Anterior cingulate cortex (tissue), 58 donors: ENCODE measurements at regions not wholly inside any gene's neighbourhood (a gene's known extent, or its start where the extent isn't known, plus 50 kb on each side); places are given as distances from the start of the nearest gene placed in this dataset.

Experiments
- DNase-seq, 58 donors: peaks; one replicate each; lab custom pipeline; 2025; lab: John Stamatoyannopoulos, UW

DNA sequence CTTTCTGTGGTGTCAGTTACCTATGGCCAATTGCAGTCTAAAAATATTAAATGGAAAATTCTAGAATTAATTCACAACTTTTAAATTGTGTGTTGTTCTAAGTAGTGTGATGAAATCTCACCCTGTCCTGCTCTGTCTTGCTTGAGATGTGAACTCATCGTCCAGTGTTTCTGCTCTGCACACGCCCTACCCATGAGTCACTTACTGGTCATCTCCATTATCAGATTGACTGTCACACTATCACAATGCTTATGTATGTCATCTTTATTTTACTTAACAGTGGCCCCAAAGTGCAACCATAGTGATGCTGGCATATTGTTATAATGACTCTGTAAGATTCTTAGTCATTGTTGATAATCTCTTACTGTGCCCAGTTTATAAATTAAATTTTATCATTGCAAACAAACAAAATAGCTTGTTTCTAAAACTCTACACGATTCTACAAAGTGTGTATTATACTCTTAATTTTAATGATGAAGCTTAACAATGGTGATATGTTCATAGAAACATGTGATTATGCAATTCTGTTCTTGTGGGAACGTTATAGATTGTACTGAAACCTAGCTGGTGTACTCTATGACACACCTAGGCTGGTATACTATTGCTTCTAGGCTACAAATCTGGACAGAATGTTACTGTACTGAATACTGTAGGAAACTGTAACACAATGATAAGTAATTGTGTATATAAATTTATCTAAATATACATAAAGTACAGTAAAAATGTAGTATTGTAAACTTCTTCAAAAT is 1086.8 kb upstream of the PIK3C3 start:
- no peak for DNase-seq

DNA sequence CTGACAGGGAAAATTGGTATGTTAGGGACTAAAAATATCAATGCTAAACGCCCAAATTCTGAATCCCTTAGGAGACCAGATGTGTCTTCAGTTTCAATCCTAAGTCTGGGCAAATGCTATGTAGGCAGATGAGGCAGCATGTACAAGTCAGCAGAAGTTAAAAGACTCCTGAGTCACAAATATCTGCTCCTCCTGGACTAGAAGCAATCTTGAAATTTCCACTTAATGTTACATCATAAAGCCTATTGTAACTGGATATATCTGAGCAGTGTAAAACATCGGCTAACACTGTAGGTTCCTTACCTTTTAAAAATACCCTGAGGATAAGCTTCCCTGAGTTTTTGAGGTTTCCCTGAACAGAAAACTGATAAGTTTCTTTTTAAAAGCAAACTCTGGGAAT is 1087.6 kb upstream of the PIK3C3 start:
- peak in 1 of 58 donors; percentile 4 for DNase-seq

DNA sequence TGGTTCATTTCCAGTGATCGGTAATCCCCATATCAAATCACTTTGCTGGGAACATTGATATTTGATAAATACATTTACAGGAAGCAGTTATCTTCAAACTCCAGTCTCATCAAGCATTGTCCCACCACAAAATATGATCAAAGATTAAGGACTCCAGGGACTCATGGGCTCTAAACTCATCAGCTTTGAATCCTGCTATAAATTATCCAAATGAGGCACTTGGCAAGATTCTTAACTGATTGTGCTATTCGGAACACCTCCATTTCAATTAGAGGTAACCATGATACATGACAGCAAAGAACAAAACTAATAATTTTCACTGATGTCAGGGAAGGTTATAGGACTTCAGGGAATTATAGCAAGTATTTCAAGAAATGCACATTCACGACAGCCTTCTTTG is 1088.1 kb upstream of the PIK3C3 start:
- no peak for DNase-seq

DNA sequence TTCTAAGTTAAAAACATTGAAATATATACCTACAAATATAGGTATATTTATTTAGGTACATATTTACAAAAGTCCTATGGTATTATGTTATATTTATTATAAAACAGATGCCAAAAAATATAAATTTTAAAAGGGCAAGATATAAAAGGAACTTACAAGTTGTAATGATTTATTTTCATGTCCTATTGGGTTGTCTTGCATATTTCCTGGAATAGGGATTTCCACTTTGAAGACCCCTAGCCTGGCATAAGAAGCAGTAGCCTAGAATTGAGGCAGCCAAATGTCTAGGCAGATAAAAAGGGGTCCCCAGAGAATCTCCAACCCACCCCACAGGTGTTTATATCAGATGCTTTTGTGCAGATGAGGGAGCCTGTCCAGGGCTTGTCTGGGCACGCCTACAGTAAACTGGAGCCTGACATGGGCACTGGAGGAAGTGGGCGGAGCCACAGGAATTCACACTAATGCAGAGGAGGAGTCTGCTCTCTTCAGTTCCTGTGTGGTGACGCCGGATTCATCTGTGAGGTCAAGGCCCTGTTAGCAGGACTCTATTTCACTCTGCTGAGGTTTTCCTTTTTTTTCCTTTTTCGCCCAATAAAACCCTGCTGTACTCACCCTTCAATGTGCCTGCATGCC is 1088.9 kb upstream of the PIK3C3 start:
- DNase-seq = no peak

DNA sequence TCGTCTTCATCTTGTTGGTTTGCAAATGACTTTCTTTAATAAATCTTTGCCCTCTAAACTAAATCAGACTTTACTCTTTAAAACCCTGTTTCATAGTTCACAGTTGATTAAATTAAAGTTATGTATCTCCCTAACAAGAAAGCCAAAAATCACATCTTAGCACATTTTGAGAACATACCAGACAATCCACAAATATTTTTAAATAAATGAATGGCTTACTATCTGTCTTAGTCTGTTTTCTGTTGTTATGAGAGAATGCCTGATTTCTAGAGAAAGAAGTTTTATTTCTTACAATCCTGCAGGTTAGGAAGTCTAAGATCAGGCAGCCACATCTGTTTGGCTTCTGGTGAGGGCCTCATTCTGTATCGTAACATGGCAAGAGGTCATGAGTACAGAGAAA is 1090.2 kb upstream of the PIK3C3 start:
- DNase-seq = no peak

DNA sequence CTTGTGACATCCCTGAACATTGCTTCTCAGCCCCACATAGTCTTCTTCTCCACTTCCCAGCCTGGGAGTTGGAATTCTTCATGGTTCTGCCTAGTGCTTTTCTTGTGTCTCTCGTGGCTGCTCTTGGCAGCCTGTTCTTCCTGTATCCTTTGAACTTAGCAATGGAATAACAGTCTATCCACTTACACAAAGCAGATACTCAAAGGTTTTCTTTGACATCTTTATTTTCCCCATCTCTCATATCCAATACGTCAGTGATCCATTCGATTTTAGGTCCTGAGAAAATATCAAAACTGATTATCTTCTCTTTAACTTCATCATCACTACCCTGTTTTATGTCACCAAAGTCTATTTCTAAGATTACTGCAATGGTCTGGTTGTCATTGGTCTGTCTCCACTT is 1091.2 kb upstream of the PIK3C3 start:
- DNase-seq = no peak

DNA sequence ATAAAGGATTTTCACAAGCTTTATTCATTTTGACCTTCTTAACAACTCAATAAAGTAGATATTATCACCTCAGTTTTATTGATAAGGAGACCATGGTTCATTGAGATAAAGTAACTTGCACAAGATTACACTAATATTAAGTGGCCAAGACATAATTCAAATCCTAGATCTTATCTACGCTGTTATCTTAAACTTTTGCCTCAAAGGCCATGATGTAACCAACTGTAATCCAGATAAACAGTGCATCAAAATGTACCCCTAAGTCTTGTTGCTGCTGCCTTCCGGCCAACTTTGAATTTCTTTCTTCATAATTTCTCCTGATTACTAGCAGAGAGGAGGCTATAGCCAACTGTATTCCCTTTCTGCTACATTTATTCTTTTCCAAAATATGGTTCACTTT is 1094.8 kb upstream of the PIK3C3 start:
- DNase-seq = no peak

DNA sequence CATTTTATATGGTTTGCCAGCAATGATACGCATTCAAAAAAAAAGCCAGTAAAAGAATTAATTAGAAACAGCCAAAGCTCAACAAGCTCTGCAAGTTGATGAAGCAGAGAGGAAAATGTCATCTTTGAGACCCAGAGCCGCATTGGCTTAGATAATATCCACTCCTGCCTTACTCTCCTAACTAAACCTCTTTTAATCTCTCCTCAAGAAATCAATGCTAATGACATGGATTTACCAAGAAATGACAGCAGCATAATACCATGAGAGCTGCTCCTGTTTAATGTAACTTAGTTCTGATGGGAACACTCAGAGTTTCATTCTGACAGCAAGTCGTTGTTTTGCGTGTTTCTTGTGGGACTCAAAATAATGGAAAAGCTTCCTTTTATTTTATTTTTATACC is 1099.4 kb upstream of the PIK3C3 start:
- no peak for DNase-seq

DNA sequence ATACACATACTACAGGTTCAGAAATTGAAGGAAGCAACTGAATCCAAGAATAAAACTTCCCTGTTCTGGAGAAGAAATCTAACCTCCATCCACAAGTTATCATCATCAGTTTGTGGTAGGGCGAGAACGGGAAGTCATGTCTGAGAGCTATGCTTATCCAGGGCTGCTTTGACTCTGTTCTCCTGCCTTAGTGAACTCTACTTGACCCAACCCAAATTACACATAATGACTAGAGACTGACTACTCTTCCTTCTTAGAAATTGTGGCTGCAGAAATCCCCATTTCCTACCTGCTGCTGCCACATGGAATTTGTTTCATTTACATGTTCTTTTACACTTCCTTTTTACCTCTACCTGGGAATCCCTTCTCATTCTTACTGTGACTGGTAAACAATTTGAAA is 1102.6 kb upstream of the PIK3C3 start:
- DNase-seq = no peak

DNA sequence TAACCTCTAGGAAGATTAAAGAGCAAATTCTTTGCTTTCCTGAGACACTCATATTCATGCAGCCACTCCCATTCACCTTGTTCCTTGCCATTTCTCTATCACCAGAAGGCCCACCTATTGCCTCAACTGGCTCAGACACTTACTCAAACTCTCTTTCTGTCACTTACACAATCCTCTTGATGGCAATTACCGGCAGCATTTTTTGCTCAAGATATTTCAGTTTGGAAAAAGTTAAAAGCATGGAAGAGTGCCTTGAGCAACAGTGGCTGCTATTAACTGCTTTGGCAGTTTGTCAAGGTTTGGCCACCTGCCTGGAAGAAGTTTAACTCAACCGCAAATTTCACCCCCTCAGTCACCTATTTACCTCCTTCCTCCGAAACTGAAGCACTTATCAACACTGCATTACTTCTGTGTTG is 1104.0 kb upstream of the PIK3C3 start:
- no peak for DNase-seq

DNA sequence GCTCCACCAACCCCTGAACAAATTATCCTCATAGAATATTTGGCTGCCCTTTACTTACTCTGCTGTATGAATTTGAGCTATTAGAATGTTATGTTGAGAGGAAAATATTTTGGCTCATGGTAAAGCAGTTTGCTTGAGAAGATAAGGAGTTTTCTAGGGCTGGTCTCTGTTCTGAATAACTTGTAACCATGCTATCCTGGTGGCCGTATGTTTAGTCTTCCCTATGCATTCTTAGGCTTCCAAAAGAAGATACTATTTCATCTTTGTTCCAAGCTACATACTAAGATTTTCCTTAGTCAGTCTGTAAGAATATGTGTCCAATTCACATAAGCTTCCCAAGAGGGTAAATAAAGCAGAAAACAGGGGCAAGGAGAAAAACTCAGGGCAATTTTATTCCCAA is 1105.1 kb upstream of the PIK3C3 start:
- DNase-seq = no peak

DNA sequence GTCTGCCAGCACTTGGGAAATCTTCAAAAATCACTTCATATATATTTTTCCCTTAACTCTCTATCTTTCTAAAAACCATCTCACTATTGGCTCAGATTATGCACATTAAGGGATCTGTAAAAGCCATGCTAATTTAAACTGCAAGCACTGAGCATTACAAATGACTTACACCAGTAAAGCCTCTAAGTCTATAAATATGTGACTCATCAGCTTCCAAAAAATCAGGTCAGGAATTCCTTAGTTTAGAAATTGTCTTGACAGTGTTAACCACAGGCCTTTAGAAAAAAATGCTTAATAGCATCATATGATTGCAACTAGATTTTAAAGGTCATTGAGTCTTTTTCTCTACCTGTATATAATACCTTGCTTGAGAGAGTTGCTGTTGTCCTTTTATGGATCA is 1113.6 kb upstream of the PIK3C3 start:
- DNase-seq = no peak

DNA sequence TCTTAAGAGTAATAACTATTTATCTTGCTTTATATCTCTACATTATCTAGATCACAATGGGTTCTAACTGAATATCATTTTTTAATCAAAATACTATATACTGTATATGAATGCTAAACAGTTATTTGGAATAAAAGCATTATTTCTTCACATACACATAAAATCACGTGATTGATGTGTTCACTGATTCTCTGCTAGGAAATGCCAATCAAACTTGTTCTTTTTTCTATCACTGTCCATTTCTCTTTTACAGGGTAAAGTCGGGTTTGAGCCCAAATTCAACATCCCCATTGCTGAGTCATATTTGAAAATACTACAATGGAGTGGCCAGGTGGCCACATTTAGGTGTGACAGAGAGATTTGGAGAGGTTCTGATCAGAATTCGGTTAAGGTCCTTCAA is 1114.0 kb upstream of the PIK3C3 start:
- DNase-seq = no peak

DNA sequence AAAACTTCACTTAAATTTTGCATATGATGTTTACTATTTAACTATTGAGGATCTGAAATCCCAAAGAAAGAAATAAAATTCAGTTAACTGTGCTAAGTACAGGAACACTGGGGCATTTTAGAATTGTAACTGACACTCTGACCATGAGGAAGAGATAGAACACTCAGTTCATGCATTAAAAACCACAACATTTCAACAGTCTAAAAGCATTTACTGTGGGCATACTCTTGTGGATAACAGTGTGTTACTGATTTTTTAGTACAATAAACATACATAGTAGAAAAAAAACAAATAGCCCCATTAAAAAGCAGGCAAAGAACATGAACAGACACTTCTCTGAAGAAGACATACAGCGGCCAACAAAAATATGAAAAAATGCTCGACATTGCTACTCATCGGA is 1122.7 kb upstream of the PIK3C3 start:
- DNase-seq = no peak

DNA sequence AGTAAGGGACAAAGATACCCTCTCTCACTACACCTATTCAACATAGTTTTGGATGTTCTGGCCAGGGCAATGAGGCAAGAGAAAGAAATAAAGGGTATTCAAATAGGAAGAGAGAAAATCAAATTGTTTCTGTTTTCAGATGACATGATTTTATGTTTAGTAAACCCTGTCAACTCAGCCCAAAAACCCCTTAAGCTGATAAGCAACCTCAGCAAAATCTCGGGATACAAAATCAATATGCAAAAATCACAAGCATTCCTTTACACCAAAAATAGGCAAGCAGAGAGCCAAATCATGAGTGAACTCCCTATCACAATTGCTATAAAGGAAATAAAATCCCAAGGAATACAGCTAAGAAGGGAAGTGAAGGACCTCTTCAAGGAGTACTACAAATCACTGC is 1130.7 kb upstream of the PIK3C3 start:
- DNase-seq = no peak

DNA sequence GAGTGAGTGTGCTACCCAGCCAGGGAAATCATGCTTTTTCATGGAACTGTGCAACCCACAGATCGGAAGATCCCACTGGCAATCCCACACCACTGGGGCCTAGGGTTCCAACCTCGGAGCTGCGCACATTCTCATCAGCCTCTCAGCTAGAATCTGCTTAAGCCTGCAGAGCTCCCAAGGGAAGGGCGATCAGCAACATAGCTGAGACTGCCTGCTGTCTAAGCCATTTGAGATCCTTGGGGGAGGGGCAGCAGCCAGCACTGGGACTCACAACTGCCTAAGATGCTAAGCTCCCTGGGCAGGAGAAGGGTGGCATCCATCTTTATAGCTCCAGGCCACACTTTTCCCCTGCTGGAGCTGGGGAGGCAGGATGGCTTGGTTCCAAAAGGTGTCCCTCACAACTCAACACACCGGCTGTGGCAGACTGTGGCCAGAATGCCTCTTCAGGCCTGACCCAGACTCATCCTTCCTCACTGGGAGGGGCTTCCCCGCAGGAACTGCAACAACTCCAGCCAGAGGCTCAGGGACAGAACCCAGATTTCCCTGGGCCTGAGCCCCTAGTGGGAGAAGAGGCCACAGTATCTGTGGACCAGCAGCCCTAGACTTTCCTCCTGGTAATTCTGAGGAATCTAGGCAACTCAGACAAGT is 1133.3 kb upstream of the PIK3C3 start:
- DNase-seq = no peak

DNA sequence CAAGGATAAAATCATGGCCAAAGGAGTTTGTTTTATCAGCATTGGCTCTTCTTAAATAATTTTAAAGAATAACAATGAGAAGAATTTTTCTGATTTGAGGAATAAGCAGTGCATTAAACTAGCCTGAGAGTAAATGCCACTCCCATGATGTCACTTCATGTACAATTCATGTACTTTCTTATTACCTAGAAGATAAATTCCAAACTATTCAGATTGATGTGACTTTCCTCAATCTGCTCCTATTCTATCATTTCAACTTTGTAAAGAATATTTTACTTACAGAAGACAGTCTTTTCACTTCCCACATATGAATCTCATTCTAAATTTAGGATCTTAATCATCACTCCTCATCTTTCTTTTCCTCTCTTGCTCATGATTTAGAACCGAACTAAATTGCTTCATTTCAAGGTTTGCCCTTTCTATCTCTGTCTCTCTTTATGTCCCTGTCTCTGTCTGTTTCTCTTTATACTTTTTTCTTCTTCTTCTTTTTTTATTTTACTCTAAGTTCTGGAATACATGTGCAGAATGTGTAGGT is 1142.0 kb upstream of the PIK3C3 start:
- DNase-seq = no peak

DNA sequence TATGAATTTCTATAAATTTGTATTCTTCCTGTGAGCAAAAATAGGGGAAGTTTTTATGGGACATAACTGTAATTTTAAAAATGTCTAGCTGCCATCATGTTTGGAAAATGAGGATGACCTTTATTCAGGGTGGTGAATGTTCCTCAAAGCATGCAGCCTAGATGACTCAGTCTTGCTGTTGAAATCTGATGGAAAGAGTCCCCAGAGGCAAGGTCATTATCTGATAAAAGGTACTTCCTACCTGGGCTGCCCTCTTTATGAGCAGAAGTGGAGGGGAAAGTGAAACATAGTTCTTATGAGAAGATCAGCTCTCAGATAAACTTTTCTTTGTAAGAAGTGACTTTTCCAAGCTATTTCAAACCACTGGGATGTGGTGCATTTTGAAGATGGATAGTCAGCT is 1144.7 kb upstream of the PIK3C3 start:
- no peak for DNase-seq

DNA sequence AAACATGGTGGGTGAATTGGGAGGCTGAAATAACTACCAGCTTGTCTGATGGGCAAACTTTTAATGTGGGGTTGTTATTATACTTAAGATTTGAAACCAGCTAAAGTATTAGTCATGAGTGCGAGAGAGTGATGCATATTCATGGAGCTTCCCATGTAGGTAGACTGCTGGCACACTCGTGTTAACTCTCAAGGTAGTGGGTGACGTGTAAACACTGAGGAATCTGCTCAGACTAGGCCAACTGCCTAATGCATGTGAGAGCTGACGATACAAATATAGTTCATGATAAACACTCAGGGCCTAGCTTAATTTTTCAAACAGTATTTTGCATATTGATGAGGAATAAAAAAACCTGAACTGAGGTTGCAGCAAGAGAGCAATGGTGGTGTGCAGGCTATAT is 1165.7 kb upstream of the PIK3C3 start:
- peak in 1 of 58 donors; percentile 10 for DNase-seq

DNA sequence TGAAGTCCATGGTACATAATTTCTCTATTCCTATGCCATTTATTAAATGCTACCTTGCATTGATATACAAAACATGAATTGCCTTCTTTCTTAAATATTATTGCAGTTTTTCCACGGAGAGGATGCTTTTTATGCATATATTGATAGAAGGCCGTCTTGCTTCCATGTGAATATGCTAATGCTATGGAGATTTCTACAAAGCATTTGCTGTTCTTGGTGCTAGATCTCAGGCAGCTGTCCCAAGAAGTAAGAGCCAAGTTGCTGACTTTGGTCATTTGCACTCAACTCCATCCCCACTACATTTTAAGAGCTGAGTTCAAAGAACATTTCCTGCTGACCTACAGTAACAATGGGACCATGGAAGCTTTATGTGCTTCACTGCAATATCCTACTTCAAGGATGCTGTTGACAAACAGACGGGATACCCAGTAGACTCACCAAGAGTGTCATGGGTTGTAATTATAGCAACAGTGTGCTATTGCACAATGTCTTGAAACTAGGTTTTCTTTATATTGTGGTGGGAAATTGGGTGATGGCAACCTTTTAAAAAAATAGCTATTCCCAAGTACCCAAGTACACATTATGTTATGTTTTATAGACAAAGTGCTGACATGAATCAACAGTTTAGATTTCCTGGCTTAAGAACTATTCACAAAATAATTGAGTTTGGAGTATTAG is 1172.4 kb upstream of the PIK3C3 start:
- DNase-seq = no peak

DNA sequence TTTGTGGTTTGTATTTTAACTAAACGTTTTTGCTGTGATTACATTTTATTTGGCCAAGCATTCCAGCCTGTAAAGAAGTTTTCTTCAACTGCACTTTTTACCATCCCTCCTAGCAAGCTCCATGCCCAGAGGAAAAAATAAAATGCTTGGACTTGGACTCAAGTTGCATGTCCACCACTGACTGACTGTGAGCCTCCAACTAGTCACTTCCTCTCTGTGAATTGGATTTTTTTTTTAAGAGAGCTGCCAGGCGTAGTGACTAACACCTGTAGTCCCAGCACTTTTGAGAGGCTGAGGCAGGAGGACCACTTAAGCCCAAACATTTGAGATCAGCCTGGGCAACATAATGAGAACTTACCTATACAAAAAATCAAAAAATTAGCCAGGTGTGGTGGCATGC is 1185.2 kb upstream of the PIK3C3 start:
- DNase-seq = no peak
